Smooth muscle cell (in vitro differentiated cells): ENCODE measurements at regions not wholly inside any gene's neighbourhood (a gene's known extent, or its start where the extent isn't known, plus 50 kb on each side); places are given as distances from the start of the nearest gene placed in this dataset.

Experiments used
- DNase-seq: peaks from one replicate; lab custom pipeline; 2025; ENCODE audit not compliant: unreplicated experiment; lab: John Stamatoyannopoulos, UW
- H2AFZ ChIP-seq: fragments of 200-600 bp; sonication (generic); 2 replicates; pipeline ENCODE4 v1.6.0; 2016; ENCODE audit warnings: antibody characterized with exemption, low read depth, mild to moderate bottlenecking
- H3F3A ChIP-seq: fragments of 200-600 bp; sonication (generic); 2 replicates; pipeline ENCODE4 v1.6.0; 2017; ENCODE audit warnings: antibody characterized with exemption, low read depth
- H3K27ac ChIP-seq: fragments of 200-600 bp; sonication (generic); 2 replicates; pipeline ENCODE4 v1.5.1; 2016; ENCODE audit warnings: low read depth, mild to moderate bottlenecking
- H3K27me3 ChIP-seq: fragments of 200-600 bp; sonication (generic); 2 replicates; pipeline ENCODE4 v1.6.1; 2016; ENCODE audit warnings: low read depth, mild to moderate bottlenecking
- H3K36me3 ChIP-seq: fragments of 200-600 bp; sonication (generic); 2 replicates; pipeline ENCODE4 v1.5.1; 2016; ENCODE audit warnings: low read depth
- H3K4me1 ChIP-seq: fragments of 200-600 bp; sonication (generic); 2 replicates; pipeline ENCODE4 v1.5.1; 2016; ENCODE audit warnings: low read depth
- H3K4me2 ChIP-seq: fragments of 200-600 bp; sonication (generic); 2 replicates; pipeline ENCODE4 v1.6.0; 2016; ENCODE audit warnings: mild to moderate bottlenecking
- H3K4me3 ChIP-seq: fragments of 200-600 bp; sonication (generic); 2 replicates; pipeline ENCODE4 v1.5.1; 2016; ENCODE audit warnings: mild to moderate bottlenecking
- H3K79me2 ChIP-seq: fragments of 200-600 bp; sonication (generic); 2 replicates; pipeline ENCODE4 v1.6.0; 2016; ENCODE audit warnings: low read depth, mild to moderate bottlenecking
- H3K9ac ChIP-seq: fragments of 200-600 bp; sonication (generic); 2 replicates; pipeline ENCODE4 v1.6.0; 2016; ENCODE audit warnings: low read depth
- H3K9me3 ChIP-seq: fragments of 200-600 bp; sonication (generic); replicated peaks from 2 replicates; pipeline ENCODE4 v1.5.1; 2016; ENCODE audit warnings: low read depth
- H4K20me1 ChIP-seq: fragments of 200-600 bp; sonication (generic); 2 replicates; pipeline ENCODE4 v1.6.0; 2016; ENCODE audit warnings: low read depth
- CTCF ChIP-seq: fragments of 200-600 bp; sonication (generic); IDR thresholded peaks from 2 replicates; pipeline ENCODE4 v1.5.1; 2017; ENCODE audit warnings: borderline replicate concordance, mild to moderate bottlenecking, antibody characterized with exemption; ENCODE audit not compliant: insufficient read depth, poor library complexity, severe bottlenecking
- WGBS: methylation state at CpG from one replicate; pipeline ENCODE4 v1.1.7; 2016; ENCODE audit warnings: low lambda C conversion rate; 5-methylcytosine and 5-hydroxymethylcytosine counted together

GRCh38 chr2:41141146-41141791, 689.4 kb upstream of the SLC8A1 start:
- no peak for DNase-seq
- Histone ChIP-seq H3K9ac (no peak overlapping the region), H3K27ac (no peak overlapping the region), H4K20me1 (no peaks in the 10 kb centered on the region), H3K36me3 (no peaks in the 10 kb centered on the region), H3K79me2 (no peaks in the 10 kb centered on the region), H3K4me3 (no peak overlapping the region), H3K9me3 (no peaks in the 10 kb centered on the region), H2AFZ (no peak overlapping the region), H3K4me1 (no peaks in the 10 kb centered on the region), H3K27me3 (no peaks in the 10 kb centered on the region), H3K4me2 (no peak overlapping the region), H3F3A (no peaks in the 10 kb centered on the region)
- WGBS: 85% methylated on average over 5 of the region's 5 CpGs
- no peak for TF ChIP-seq CTCF

- Histone ChIP-seq H2AFZ (no peak overlapping the region), H3K9me3 (no peaks in the 10 kb centered on the region)
- WGBS: 36% methylated on average over 1 of the region's 1 CpG
Measured at GRCh38 chr2:41142478-41142877, 690.6 kb upstream of the SLC8A1 start.

GRCh38 chr2:41145066-41145465, 693.2 kb upstream of the SLC8A1 start:
- no peak overlapping the region for H3K27ac ChIP-seq
- 100% methylated on average over 1 of the region's 1 CpG for WGBS
- H2AFZ ChIP-seq: no peak overlapping the region
- H3F3A ChIP-seq: no peaks in the 10 kb centered on the region
- no peaks in the 10 kb centered on the region for H3K27me3 ChIP-seq
- no peak overlapping the region for H3K4me3 ChIP-seq
- H3K4me2 ChIP-seq: no peak overlapping the region
- no peaks in the 10 kb centered on the region for H3K36me3 ChIP-seq
- H3K9ac ChIP-seq: no peak overlapping the region
- no peaks in the 10 kb centered on the region for H3K4me1 ChIP-seq
- no peak for DNase-seq
- no peaks in the 10 kb centered on the region for H3K9me3 ChIP-seq
- TF ChIP-seq CTCF: no peak
- H4K20me1 ChIP-seq: no peaks in the 10 kb centered on the region
- no peaks in the 10 kb centered on the region for H3K79me2 ChIP-seq

More at GRCh38 chr2:41142478-41142877, 690.6 kb upstream of the SLC8A1 start:
- no peaks in the 10 kb centered on the region for H3K79me2 ChIP-seq
- no peak for TF ChIP-seq CTCF
- H3K27me3 ChIP-seq: no peaks in the 10 kb centered on the region
- no peaks in the 10 kb centered on the region for H4K20me1 ChIP-seq
- no peak overlapping the region for H3K27ac ChIP-seq
- H3K4me1 ChIP-seq: no peaks in the 10 kb centered on the region
- DNase-seq: no peak
- no peak overlapping the region for H3K4me2 ChIP-seq
- no peaks in the 10 kb centered on the region for H3K36me3 ChIP-seq
- H3K4me3 ChIP-seq: no peak overlapping the region
- H3K9ac ChIP-seq: no peak overlapping the region
- H3F3A ChIP-seq: no peaks in the 10 kb centered on the region

GRCh38 chr2:41149054-41149453, 697.2 kb upstream of the SLC8A1 start:
- Histone ChIP-seq H3K9me3 (no peaks in the 10 kb centered on the region), H3K4me2 (no peak overlapping the region), H3K36me3 (no peaks in the 10 kb centered on the region), H4K20me1 (no peaks in the 10 kb centered on the region), H3K27ac (no peak overlapping the region), H2AFZ (no peak overlapping the region), H3K9ac (no peak overlapping the region), H3K4me1 (no peaks in the 10 kb centered on the region), H3K4me3 (no peak overlapping the region), H3F3A (no peaks in the 10 kb centered on the region), H3K27me3 (no peaks in the 10 kb centered on the region), H3K79me2 (no peaks in the 10 kb centered on the region)
- no peak for DNase-seq
- 78% methylated on average over 1 of the region's 1 CpG for WGBS
- TF ChIP-seq CTCF: no peak
